Prostate gland (tissue), 2 donors: ENCODE measurements at regions not wholly inside any gene's neighbourhood (a gene's known extent, or its start where the extent isn't known, plus 50 kb on each side); places are given as distances from the start of the nearest gene placed in this dataset.

ENCODE experiments used
- DNase-seq: peaks from one replicate; pipeline ENCODE4 v3.0.0-alpha.2; 2019; ENCODE audit warnings: low spot score
- H3K27ac ChIP-seq, 2 donors: fragments of 200-600 bp; sonication (generic); 2 replicates each; pipeline ENCODE4 v1.5.1; 2017 to 2019
- H3K27me3 ChIP-seq: fragments of 200-600 bp; sonication (generic); replicated peaks from 2 replicates; pipeline ENCODE4 v1.5.1; 2019; ENCODE audit not compliant: insufficient read depth
- H3K36me3 ChIP-seq, 2 donors: fragments of 200-600 bp; sonication (generic); 1 replicate in 1 of 2; 2 replicates in 1 of 2; pipeline versions ENCODE4 v1.5.1 to v1.8.1; 2017 to 2019
- H3K4me1 ChIP-seq: fragments of 200-600 bp; sonication (generic); replicated peaks from 2 replicates; pipeline ENCODE4 v1.5.1; 2019
- H3K4me3 ChIP-seq, 2 donors: fragments of 200-600 bp; sonication (generic); 2 replicates each; pipeline ENCODE4 v1.5.1; 2017 to 2019
- H3K9me3 ChIP-seq: fragments of 200-600 bp; sonication (generic); 2 replicates; pipeline ENCODE4 v1.5.1; 2017
- POLR2A ChIP-seq: fragments of 450-650 bp; IDR thresholded peaks from one replicate; pipeline ENCODE4 v1.6.1; 2016; ENCODE audit warnings: antibody characterized with exemption, mild to moderate bottlenecking
- POLR2AphosphoS5 ChIP-seq: sonication (generic); formaldehyde crosslinking; IDR thresholded peaks from one replicate; pipeline ENCODE4 v1.6.1; 2017; ENCODE audit warnings: antibody characterized with exemption
- WGBS: methylation state at CpG from one replicate; pipeline ENCODE4 v1.1.5; 2018; 5-methylcytosine and 5-hydroxymethylcytosine counted together
- intact Hi-C: fragments of 100-400 bp; cut with DNase I; formaldehyde crosslinking; loops from one replicate; pipeline ENCODE4 v1.14.2; 2022
- TF ChIP-seq, protein P1 (sequence below), 4 experiments: fragments of 200-600 bp in 2 of 4; fragments of 450-650 bp in 2 of 4; sonication (generic) in 2 of 4; IDR thresholded peaks; 1 replicate in 3 of 4; 2 replicates in 1 of 4; pipeline ENCODE4 v1.5.1; 2016 to 2019; ENCODE audit warnings: antibody characterized with exemption in 4 of 4, mild to moderate bottlenecking in 2 of 4, moderate library complexity in 2 of 4

DNA sequence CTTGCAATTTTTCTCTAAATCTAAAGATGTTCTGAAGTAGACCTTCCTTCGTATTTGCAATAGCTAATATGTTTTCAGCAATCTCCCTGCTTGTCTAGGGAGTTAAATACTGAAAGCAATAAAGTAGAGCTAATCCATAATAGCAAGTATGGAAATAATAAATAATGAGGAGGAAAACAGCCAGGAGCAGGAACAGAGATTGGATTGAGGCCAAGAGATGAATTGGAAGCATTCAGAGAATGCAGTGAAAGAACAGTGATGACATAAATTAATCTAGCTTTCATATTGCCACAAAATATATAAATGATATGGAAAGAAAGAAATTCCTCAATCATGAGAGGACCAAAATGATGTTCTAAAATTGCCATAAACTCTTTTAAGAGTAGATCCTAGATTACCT, 679.7 kb downstream of the METTL4 start:
- no peak for DNase-seq
- Histone ChIP-seq H3K27ac (no peak overlapping the region), H3K27me3 (no peaks in the 10 kb centered on the region), H3K9me3 (no peaks in the 10 kb centered on the region), H3K4me1 (no peaks in the 10 kb centered on the region), H3K4me3 (no peak overlapping the region), H3K36me3 (no peaks in the 10 kb centered on the region)
- intact Hi-C loops, result no loop called here
- TF ChIP-seq, protein P1, sequence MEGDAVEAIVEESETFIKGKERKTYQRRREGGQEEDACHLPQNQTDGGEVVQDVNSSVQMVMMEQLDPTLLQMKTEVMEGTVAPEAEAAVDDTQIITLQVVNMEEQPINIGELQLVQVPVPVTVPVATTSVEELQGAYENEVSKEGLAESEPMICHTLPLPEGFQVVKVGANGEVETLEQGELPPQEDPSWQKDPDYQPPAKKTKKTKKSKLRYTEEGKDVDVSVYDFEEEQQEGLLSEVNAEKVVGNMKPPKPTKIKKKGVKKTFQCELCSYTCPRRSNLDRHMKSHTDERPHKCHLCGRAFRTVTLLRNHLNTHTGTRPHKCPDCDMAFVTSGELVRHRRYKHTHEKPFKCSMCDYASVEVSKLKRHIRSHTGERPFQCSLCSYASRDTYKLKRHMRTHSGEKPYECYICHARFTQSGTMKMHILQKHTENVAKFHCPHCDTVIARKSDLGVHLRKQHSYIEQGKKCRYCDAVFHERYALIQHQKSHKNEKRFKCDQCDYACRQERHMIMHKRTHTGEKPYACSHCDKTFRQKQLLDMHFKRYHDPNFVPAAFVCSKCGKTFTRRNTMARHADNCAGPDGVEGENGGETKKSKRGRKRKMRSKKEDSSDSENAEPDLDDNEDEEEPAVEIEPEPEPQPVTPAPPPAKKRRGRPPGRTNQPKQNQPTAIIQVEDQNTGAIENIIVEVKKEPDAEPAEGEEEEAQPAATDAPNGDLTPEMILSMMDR (IDR thresholded peaks at IDR 0.05), result no peak
- TF ChIP-seq POLR2AphosphoS5, result no peak
- WGBS, result 55% methylated on average over 1 of the region's 1 CpG

DNA sequence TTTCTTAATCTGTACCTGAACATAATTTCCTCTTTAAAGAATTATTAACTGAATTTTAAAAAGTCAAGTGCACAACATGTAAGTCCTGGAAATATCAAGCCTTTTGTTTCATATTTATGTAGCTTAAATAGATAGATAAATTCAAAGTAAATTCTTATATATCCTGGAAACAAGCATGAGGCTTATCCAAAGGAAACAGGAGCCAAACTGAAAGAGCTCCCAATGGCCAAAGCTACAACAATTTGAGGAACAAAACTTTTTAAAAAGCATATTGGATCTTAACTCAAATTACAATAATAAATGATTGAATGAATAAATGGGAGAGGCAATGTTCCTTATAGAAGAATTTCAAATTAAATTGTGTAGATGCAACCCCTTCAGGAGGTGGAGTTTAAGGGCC, 679.1 kb downstream of the METTL4 start:
- Histone ChIP-seq H3K9me3 (no peaks in the 10 kb centered on the region), H3K27ac (no peak overlapping the region), H3K36me3 (no peaks in the 10 kb centered on the region), H3K4me3 (no peak overlapping the region), H3K27me3 (no peaks in the 10 kb centered on the region), H3K4me1 (no peaks in the 10 kb centered on the region)
- no peak for TF ChIP-seq POLR2AphosphoS5
- DNase-seq, result no peak
- intact Hi-C loops, result no loop called here

DNA sequence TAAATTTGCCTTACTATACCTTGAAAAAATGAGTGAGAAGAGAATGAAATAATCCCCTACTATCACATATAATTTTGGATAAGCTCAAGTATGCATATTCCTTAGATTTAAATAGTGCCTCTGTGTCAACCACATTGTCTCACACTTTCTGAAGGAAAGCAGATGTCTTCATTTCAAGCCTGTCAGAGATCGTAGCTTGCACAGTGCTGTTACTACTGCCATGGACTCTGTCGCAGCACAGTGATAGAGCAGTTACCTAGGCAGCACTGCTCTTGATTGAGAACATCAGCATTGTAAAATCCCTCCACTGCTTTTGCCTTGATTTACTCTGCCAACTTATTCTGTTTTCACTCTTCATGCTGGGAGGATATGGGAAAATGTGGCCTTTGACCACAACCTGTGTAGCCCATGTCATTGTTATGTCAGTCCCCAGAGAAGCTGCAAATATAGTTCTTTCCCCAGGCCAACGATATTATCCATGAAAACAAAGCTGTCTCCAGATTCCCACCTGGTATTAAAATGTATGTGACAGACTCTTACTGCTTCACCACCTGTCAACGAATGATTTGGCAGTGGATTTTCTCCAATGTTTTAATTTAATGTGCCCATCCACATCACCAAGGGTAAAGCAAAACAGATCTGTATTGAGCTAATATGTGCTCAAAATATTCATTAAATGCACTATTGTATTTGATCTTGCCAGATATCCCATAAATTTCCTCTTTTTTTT, 675.7 kb downstream of the METTL4 start:
- WGBS, result 73% methylated on average over 4 of the region's 4 CpGs
- Histone ChIP-seq H3K27ac (no peak overlapping the region), H3K4me3 (no peak overlapping the region), H3K4me1 (no peaks in the 10 kb centered on the region), H3K27me3 (no peaks in the 10 kb centered on the region), H3K36me3 (no peaks in the 10 kb centered on the region), H3K9me3 (no peaks in the 10 kb centered on the region)
- no peak for DNase-seq
- TF ChIP-seq POLR2A (no peak), POLR2AphosphoS5 (no peak)
- TF ChIP-seq, protein P1 (IDR thresholded peaks at IDR 0.05), result no peak
- intact Hi-C loops, result no loop called here

DNA sequence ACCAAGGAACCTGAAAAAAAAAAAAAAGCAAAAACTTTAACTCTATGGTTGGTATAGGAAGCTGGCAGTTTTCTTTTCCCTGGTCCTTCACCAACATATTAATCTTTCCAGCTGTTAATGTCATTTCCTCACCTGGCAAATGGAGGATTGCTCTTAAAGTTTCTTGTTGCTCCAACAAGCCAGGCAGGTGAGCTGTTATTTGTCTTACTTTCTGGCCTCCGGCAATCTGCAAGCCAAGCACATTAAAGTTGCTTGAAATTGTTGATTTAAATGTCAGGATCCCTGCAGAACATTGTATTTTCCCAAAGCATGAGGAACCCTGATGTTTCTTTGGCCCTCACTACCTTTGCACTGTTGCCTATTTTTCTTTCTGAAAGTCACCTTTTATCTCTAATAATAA, 664.9 kb downstream of the METTL4 start:
- Histone ChIP-seq H3K4me3 (no peak overlapping the region), H3K4me1 (no peaks in the 10 kb centered on the region), H3K9me3 (no peaks in the 10 kb centered on the region), H3K27ac (no peak overlapping the region), H3K27me3 (no peaks in the 10 kb centered on the region), H3K36me3 (no peaks in the 10 kb centered on the region)
- intact Hi-C loops, result no loop called here
- DNase-seq, result peak; percentile 8
- TF ChIP-seq POLR2AphosphoS5 (no peak), POLR2A (no peak)
- TF ChIP-seq, protein P1 (IDR thresholded peaks at IDR 0.05), result no peak
- WGBS, result 22% methylated on average over 1 of the region's 1 CpG

DNA sequence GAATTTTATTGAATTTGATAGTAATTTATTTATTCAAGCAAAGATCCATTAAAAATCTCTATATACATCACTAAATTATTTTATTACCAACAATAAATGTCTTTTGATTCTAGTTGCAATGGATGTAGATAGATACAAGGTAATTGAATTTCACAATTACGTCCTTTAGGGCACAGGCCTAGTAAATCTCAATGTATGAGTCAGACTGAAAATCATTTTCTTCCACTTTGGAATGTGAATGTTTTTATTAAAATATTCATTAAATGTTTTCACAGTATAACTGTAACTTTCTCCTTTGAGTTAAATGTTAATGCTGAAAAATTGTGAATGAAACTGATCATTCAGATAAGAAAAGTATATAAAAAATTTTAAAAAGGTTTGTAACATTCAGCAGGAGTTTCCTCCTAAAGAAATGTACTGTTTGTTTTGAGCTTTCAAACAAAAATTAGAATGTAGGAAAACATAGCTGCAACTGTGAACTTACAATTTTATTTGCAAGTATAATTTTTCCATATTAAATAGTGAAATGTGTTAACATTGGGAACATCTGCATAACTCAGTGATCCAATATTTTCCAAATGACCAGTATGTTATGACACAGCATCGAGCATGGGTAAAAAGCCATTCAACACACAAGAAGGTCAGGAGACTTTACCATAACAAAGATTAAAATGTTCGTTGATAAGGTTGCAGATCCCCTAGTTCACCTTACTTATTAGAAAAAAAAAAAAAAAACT, 663.7 kb downstream of the METTL4 start:
- no peak for TF ChIP-seq POLR2AphosphoS5
- TF ChIP-seq, protein P1 (IDR thresholded peaks at IDR 0.05), result no peak
- TF ChIP-seq POLR2A, result no peak
- no peak overlapping the region for H3K4me3 ChIP-seq
- H3K4me1 ChIP-seq, result no peaks in the 10 kb centered on the region
- DNase-seq, result no peak
- no peaks in the 10 kb centered on the region for H3K36me3 ChIP-seq
- no peaks in the 10 kb centered on the region for H3K9me3 ChIP-seq
- no peak overlapping the region for H3K27ac ChIP-seq
- H3K27me3 ChIP-seq, result no peaks in the 10 kb centered on the region
- WGBS, result 65% methylated on average over 3 of the region's 3 CpGs
- intact Hi-C loops, result no loop called here
